HCT116 (cell line): ENCODE measurements at regions not wholly inside any gene's neighbourhood (a gene's known extent, or its start where the extent isn't known, plus 50 kb on each side); places are given as distances from the start of the nearest gene placed in this dataset.

Experiments used
- CTCF ChIP-seq, 3 experiments: fragments of 200-600 bp in 1 of 3; sonication (generic) in 1 of 3; IDR thresholded peaks in 2 of 3; conservative IDR thresholded peaks in 1 of 3; 2 replicates each; pipeline ENCODE4 v1.5.1; 2012 to 2017; ENCODE audit warnings: low read depth in 2 of 3, low read length in 2 of 3, antibody characterized with exemption in 1 of 3, borderline replicate concordance in 1 of 3, control low read depth in 1 of 3, mild to moderate bottlenecking in 1 of 3, mixed read lengths in 1 of 3, mixed run types in 1 of 3, moderate library complexity in 1 of 3; ENCODE audit not compliant: insufficient read depth in 1 of 3
- JUND ChIP-seq: IDR thresholded peaks from 2 replicates; pipeline ENCODE4 v1.6.1; 2012
- POLR2AphosphoS5 ChIP-seq: IDR thresholded peaks from 2 replicates; pipeline ENCODE4 v1.6.1; 2011; ENCODE audit warnings: mild to moderate bottlenecking, low read depth, low read length, moderate library complexity
- RAD21 ChIP-seq: IDR thresholded peaks from 2 replicates; pipeline ENCODE4 v1.6.1; 2012; ENCODE audit warnings: low read depth, mild to moderate bottlenecking

GRCh38 chr1:83802460-83803152 lies 196.3 kb downstream of the TTLL7 start:
- TF ChIP-seq RAD21, result no peak
- TF ChIP-seq CTCF (IDR thresholded peaks at IDR 0.05 in 2 of 3, conservative IDR thresholded peaks at IDR 0.05 in 1 of 3; ENCODE audit: borderline replicate concordance in 1 of 3, insufficient read depth in 1 of 3, low read depth in 2 of 3, low read length in 2 of 3), result no peak
- TF ChIP-seq POLR2AphosphoS5, result no peak
- no peak for TF ChIP-seq JUND
